Activated CD4-positive, alpha-beta T cell treated with anti-CD3 and anti-CD28 coated beads for 48 hours (primary cell): ENCODE measurements at regions not wholly inside any gene's neighbourhood (a gene's known extent, or its start where the extent isn't known, plus 50 kb on each side); places are given as distances from the start of the nearest gene placed in this dataset.
"Not testable (repeated sequence)": the region's sequence is repeated elsewhere in the genome, so short reads cannot be mapped to it uniquely, and the experiment has no call there.

Experiments
- DNase-seq: peaks from one replicate; pipeline ENCODE4 v3.0.0-alpha.2; 2020

DNA sequence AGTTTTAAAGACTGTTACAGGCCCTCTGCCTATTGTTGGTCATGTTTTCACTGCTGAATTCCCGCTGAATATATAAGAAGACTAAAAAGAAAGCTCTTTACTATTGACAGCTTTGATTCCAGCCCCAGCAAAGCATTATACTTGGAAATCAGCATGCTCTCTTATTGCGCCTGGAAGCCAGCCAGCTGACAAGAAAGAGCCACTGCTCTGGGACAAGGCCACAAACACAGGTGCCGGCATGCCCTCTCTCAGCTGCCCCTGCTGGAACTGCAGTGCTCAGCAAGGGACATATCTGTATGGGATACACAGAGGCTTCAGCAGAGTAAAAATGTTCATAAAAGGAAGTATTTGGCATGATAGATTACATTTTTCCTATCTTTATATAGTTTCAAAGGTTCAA, 523.9 kb downstream of the ADRA2A start:
- no peak for DNase-seq

DNA sequence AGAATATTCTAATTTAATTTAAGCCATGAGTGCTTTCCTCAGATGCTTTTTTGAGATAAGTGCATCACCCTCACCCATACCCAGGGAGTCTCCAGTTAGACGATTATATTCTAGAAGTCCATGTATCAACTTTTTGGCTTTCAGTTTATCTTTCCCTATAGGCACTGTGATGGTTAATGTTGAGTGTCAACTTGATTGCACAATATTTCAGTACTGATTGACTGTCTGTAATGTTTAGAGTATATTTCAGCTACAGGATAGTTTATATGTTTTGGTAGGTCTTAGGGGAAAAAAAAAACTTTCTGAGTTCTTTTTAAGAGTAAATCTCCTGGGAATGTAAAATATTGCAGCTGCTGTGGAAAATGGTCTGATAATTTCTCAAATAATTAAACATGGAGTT, 535.4 kb downstream of the ADRA2A start:
- no peak for DNase-seq

DNA sequence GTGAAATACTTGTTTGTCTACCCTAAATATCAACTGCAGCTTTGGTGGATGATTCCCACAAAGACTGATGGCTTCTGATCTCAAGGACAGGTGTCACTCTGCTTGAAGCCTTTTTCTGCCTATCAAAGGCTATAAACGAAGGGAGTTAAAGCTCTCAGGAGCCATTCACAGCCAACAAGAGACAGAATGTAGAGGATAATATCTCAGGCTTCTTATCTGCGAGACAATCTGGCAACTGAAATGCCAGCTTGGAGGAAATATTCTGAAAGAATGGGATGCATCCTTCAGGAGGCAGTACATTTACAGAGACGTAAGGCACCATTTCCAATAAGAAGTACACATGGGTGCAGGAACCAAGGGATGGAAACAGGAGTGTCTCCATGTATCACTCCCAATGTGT, 549.4 kb downstream of the GPAM start:
- DNase-seq: no peak

DNA sequence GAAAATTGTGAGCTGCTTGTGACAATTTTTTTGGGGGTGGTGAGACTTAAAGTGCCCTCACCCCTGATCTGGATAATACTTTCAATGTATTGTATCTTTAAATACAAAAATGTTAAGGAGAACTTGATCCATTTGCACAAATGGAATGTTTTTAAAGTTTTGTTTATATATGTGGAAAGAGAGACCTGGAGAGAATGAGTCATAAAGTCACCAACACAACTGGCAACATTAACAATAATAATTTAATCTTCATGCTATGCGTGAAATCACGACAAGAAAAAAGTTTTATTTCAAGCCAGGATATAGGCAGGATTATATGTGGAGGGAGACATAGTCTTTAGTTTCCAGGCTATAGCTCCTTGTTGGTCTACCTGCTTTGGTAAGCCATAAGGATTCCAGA, 537.5 kb downstream of the GPAM start:
- no peak for DNase-seq

DNA sequence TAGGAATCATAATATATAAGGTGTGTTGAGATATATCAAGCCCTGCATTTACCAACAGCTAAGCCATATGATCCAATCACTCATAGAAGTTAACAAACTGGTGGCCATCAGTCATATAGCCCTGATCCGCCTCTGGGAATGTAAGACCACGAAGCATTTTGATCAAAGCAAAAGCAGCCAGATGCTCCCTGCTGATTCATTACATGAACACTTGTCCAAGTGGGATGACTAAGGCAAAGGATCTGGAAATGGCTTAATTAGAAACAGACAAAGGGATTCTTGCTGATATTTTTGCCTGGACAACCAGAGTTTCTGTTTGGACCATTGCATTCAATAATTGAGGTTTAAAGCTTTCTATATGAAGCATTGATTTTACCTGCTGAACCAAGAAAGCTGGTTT, 535.5 kb downstream of the GPAM start:
- no peak for DNase-seq

DNA sequence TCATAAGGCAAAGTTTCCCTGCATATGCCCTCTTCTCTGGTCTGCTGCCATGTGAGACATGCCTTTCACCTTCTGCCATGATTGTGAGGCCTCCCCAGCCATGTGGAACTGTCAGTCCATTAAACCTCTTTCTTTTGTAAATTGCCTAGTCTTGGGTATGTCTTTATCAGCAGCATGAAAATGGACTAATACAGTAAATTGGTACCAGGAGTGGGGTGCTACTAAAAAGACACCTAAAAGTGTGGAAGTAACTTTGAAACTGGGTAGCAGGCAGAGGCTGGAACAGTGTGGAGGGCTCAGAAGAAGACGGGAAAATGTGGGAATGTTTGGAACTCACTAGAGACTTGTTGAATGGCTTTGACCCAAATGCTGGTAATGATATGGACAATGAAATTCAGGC, 534.5 kb downstream of the GPAM start:
- DNase-seq: not testable (repeated sequence)

DNA sequence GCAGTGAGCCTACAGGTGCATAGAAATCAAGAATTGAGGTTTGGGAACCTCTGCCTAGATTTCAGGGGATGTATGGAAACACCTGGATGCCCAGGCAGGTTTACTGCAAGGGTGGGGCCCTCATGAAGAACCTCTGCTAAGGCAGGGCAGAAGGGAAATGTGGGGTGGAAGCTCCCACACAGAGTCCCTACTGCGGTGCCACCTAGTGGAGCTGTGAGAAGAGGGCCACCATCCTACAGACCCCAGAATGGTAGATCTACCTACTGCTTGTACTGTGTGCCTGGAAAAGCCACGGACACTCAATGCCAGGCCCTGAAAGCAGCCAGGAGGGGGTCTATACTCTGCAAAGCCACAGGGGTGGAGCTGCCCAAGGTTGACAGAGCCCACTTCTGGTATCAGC, 533.5 kb downstream of the GPAM start:
- DNase-seq: peak; percentile 4

DNA sequence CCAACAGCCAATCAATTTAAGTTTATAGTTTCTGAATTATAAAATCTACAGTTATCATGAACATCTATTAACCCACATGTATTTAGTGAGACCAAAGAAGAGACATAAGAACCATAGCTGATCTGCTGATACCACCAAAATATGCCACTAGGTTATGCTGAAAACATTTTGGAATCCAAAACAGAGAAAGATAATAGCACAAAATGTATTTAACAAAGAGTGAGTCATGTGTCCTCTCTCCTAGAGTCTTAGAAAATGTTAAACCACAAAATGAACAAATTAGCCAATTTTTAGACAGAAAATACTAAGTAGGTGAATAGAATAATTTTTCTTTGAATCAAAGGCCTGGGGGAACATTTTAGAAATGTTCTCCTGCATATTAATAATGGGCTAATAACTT, 527.5 kb downstream of the GPAM start:
- DNase-seq: no peak

DNA sequence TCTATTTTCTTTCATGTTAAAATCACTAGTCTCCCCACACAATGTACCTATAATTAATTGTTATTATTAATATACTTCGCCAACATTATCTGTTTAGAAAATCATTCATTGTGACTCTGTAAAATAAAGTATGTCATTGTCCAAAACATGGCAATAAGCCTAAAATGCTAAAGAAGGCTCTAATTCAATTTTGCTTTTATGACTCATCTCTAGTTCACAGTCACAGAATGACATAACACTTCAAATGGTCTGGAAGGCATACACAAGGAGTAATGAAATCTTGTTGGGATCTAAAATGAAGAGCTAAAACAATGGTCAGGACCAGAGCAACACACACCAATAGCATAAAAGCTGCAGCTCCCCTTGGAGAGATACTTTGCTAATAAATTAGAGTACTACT, 505.8 kb downstream of the GPAM start:
- DNase-seq: no peak

DNA sequence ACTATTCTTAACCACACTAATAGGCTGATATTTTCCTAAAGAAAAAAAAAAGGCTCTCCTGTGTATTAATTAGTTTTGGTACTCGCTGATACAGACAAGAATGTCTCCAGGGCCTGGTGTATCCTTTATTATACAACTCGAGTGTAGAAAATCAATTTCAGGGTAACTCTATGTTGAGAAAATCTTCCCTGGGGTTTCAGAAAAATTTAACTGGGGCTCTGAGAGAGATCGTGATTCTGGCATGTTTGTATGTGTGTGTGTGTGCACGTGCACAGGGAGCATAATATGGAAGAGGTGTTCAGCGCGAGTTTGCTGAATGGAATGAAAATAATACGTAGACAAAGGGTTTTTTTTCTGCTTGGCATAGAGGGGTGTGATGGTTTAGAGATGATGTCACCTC, 496.8 kb downstream of the GPAM start:
- DNase-seq: no peak

DNA sequence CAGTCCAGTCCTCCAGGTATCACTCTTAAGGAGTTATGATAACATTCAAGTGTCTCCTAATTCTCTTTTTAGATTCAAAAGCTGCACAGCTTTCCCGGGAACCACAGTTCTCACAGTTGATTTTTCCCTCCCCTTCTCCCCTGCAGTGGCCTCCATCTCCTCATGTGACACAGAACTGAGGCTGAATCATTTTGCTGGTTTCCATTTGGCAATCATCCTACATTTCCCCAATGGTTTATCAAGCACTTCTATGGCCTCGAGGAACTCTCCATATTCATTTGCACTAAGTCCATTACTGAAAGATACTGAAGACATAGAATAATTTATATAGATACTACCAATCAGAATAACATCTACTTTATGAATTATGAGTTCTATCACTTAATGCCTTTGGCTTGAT, 484.9 kb downstream of the GPAM start:
- DNase-seq: no peak

DNA sequence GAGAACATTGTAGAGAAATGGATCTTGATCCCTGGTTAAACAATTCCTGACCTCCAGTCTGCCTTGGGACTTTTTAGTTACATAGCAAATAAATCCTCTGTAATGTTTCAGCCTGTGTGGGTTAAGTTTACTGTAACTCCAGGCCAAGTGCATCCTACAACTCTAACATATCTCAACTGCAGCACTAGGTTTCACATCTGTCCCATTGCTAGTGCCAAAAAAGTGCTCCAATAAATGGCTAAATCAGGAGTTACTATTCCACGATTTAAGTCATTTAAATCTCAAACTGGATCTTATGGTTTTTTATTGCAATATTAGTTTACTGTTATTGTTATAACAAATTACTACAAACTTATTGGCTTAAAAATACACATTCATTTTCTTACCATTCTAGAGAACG, 479.6 kb downstream of the GPAM start:
- DNase-seq: no peak

DNA sequence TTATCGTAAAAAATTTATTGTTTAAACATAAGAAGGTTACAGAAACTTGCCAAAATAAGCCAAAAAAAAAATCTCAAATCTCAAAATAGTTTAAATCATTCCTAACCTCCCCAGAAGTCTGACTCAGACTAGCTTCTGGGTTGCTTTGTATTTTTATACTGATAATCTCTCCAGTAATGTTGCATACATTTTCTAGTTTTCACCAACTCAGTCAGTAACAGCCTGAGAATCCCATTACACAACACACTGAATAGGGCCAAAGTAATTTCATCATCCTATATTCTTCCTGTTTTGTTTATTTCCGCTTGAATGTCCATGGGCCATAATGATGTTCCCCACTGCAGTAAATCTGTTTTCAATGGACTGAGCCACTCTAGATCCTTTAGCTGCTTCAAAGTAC, 478.5 kb downstream of the GPAM start:
- DNase-seq: no peak

DNA sequence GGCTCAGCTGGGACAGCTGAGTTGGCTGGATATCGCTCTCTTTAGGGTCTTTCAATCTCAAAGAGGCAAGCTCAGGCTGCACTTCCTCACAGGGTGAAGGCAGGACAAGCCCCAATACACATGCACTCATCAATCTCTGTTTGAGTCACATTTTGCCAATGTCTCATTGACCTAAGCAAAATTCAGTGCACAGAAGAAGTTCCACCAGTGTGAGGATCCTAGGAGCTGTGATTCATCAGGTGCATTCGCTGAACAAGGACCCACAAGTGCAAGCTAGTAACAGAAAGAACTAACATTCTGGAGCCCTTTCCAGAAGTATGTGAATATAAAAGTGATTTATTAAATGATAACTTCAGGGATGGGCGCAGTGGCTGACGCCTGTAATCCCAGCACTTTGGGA, 477.2 kb downstream of the GPAM start:
- no peak for DNase-seq

DNA sequence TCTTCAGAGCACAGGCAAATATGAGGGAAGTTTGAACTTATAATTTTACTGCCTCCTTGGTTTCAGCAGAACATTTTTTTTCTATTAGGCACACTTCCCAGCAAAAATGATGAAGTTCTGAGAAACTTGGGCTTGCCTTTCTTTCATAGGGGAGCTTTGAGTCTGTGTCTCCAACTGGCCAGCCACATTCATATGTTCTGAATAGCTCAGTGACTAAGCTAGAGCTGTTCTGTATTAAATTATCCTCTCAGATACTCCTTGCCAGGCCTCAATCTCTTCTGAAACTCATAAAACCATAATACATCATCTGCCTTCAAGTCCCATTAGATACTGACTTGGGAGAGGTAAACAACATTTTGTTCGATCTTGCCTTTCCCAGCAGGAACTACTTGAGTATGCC, 476.5 kb downstream of the GPAM start:
- no peak for DNase-seq

DNA sequence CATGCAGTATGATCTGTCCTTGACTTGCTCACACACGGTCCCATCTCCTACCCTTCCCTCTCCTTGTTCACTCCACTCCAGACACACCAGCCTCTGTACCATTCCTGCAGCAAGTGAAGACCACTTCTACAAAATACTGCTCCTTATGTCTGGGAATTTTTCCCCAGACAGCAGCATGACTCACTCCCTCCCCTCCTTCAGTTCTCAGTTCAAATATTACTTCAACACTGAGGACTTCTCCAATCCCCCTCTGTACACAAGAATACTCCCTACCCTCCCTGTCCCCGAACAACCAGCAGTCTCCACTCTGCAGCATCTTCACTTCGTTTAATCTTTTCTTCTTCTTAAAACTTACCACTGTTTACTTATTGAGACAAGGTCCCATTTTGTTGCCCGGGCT, 474.0 kb downstream of the GPAM start:
- no peak for DNase-seq

DNA sequence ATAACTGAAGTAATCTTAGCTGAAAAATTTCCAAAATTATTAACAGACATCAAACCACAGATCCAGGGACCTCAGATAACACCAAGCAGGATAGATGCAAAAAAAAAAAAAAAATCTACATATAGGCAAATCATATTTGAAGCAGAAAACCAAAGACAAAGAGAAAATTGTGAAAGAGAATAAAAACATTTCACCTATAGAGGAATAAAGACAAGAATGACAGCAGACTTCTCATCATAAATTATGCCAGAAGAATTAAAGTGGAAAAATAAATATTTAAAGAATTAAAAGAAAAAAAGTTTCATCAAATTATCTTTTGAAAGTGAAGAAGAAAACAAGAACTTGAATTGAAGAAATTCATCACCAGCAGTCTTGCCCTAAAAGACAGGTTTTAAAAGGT, 467.5 kb downstream of the GPAM start:
- DNase-seq: no peak

DNA sequence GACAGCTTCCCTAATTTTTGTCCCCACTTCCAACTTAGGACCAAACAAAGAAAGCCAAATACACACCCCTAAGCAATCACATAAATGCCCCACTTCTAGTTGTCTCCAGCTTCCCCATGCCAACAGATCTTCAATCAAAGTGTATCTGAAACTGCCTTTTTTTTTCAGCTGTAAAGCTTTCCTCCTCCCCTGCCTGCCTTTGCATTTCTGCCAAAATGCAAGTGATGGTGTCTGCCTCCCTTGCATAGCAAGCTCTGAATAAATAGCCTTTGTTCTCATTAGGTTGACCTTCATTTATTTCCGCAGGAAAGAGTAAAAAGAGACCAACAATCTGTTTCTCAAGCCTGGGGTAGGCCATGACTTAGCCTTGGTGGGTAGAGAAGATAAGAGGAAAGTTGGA, 459.4 kb downstream of the GPAM start:
- DNase-seq: no peak

DNA sequence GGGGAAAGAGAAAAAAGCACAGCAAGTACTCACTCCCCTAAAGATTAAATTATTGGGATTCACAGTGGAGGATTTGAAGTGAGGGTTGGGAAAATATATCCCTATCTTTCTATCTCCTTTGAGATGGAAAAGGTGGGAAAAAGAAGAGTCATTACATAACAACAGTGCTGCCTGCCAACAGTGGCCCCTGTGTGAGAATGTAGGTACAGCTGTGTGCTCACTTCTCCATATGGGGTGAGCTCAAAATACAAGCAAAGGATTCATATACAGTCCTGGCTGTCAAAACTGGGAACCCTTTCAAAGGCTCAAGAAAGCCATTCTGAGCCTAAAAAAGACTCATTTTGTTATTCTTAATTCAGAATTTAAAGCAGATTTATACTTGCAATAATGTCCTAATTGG, 458.5 kb downstream of the GPAM start:
- DNase-seq: no peak

DNA sequence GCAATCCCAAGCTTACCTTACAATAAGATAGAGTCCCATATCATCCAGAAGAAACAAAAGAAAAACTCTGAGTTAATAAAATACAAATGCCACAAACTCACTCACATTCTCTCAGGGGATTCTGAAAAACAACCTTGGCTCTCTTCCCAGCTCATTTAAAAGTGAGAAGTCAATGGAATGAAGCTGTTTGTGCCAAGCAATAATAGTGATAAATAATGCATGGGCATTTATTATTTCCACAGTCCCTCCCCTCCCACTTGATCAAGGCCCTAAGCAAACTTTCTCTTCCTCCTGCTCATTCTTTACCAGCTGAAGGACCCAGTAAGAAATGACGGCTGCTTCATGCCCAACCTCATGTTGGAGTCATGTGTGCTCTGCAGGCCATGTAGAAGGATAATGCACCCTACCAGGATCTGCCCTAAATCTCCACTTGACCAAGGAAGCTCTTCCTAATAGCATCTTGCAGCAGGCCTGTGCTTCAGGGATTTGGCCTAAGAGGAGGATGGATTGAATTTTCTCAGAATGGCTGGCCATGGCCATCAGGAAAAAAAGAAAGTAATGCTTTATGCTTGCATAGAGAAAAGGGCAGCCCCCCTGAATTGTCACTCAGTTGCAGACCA, 451.3 kb downstream of the GPAM start:
- no peak for DNase-seq

DNA sequence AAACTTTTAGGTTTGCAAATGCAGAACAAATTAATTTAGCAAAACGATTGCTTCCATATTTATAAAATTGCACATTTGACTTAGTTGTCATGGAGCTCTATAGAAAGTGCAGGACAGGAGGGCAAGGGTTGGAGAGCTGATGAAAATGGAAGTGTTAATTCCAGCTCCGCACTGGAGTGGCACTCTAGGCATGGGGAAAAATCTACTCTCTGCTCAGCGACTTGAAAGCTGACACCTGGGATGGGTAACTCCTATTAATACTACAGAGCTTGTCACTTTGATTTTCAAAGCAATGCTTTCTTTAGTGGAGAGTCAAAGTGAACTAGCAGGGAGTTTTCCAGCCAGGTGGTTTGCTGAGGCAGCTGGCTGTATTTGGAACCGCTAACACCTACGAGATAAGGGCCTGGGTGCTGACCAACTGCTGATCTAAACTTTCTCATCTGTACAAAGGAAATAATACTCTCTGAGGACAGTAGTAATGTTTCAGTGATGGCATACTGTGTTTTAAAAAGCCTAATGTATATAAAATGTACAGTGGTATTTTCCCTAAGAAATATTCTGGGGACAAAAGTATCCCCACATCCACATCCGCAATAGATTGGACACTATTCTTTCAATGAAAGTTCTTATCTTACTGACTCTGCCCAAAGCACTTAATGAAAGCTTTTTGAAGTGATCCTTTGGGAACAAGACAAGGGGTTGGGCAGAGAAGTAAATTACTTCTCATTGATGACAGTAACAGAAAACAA, 444.3 kb downstream of the GPAM start:
- no peak for DNase-seq

DNA sequence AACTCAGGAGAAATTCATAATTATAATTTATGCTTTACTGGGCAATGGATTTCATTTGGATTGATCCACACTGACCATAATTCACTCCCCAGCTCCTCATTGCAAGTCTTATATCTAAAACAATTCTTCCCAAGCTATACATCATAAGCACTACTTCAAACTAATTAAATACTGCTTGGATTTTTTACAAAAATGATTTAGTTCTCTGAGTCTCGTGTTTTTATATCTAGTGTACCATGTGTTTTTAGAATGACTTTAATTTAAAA, 443.8 kb downstream of the GPAM start:
- DNase-seq: no peak

DNA sequence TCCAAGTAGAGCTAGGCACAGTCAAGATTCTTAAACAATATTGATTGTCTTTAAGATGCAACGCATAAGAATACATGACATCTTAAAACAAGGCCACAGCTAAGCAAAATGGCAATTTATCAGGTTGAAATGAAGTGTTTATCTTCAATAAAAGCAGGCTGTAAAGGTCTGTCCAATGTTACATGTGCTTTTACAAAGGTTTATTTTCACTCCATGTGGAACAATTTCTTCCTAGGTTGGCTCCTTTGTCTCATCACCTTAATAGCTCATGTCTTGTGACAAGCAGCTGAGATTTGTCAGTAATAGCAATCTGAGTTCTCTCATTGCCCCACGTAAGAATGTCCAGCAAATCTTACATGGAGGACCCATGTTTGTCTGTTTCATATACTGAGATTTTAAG, 437.6 kb downstream of the GPAM start:
- DNase-seq: no peak

DNA sequence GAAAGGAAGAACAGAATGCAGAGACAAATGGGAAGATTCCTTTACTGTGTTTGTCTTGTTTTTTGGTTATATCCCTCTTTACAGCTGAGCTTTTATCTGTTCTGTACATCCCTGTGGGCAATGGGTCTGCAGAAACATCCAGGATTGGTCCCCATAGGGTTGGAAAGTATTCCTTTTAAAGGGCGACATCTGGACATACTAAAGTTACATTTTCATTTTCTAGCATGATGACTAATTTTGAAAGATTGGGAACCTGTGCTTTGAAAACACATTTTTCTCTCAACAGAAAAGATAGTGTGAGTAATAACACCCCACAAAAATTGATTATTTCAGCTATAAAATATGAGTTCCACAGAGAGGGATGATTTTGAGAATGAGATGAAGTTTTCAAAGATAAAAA, 435.8 kb downstream of the GPAM start:
- no peak for DNase-seq

DNA sequence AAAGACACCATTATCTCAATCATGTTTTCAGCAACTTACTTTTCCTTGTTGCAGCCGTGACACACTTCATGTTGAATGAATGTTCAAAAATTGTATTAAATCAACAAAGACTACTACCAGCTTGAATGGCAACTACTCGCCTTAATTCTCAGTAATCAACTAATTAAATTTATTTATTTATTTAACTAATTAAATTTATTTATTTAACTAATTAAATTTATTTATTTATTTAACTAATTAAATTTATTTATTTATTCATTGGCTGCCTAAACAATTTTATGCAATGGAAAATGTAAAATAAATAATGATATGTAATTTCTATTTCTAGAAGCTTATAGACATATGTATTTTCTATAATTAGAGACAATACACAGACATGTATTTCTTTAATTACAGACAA, 435.4 kb downstream of the GPAM start:
- DNase-seq: no peak
